ENCODE measurements at regions not wholly inside any gene's neighbourhood (a gene's known extent, or its start where the extent isn't known, plus 50 kb on each side); places are given as distances from the start of the nearest gene placed in this dataset.

DNA sequence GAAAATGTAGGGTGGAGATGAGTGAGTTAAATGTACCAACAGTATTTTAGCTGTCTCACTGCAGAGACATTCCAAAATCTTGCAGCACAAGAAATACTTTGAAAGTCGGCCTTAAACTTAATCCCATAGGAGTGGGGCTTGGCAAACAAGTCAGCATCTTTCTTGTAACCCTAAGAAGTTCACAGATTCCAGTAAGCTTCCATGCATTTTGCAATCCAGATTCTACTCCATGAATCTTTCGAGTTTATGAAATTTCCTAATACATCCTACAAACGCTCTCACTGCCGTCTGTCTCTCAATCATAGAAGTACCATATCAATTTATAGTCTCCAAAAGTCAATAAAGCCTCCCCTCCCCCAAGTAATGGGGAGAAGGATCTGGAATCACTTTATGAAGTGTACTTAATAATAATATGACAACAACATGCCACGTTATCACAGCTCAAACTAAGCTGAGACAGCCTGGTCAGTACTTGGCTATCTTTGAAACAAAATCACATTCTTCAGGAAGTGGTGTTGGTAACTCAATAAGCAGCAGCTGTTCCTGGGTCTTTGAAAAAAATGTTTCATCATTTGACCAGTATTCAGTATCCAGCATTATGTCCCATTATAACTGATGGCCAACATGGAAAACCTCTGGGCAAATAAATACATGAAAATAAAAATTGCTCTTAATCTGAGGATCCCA lies 317.4 kb upstream of the RUNX1 start:
- no peak overlapping the region for H3K4me3 ChIP-seq (replicated peaks; ENCODE audit: low read depth, low read length)
- no peak for DNase-seq (ENCODE audit: extremely low read depth, low read depth)
- TF ChIP-seq, protein P1, sequence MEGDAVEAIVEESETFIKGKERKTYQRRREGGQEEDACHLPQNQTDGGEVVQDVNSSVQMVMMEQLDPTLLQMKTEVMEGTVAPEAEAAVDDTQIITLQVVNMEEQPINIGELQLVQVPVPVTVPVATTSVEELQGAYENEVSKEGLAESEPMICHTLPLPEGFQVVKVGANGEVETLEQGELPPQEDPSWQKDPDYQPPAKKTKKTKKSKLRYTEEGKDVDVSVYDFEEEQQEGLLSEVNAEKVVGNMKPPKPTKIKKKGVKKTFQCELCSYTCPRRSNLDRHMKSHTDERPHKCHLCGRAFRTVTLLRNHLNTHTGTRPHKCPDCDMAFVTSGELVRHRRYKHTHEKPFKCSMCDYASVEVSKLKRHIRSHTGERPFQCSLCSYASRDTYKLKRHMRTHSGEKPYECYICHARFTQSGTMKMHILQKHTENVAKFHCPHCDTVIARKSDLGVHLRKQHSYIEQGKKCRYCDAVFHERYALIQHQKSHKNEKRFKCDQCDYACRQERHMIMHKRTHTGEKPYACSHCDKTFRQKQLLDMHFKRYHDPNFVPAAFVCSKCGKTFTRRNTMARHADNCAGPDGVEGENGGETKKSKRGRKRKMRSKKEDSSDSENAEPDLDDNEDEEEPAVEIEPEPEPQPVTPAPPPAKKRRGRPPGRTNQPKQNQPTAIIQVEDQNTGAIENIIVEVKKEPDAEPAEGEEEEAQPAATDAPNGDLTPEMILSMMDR (IDR thresholded peaks at IDR 0.05; ENCODE audit: low read depth, low read length, missing control alignments), result no peak

DNA sequence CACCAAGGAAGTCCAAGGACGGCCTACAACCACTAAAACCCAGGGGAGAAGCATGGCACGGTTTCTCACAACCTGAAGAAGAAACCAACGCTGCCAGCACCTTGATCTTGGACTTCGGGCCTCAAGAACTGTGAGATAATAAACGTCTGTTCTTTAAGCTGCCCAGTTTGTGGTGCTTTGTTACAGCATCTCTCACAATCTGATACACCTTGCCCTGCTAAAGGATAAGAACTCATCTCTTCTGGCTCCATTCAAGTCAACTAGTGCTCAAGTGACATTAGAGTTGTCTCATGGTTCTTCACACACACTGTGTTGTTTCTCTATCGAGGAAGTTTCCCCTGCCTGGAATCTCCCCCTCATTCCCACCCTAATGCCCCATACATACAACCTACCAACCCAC lies 314.4 kb upstream of the RUNX1 start:
- TF ChIP-seq, protein P1 (IDR thresholded peaks at IDR 0.05; ENCODE audit: low read depth, low read length, missing control alignments), result no peak
- no peak for DNase-seq (ENCODE audit: extremely low read depth, low read depth)

DNA sequence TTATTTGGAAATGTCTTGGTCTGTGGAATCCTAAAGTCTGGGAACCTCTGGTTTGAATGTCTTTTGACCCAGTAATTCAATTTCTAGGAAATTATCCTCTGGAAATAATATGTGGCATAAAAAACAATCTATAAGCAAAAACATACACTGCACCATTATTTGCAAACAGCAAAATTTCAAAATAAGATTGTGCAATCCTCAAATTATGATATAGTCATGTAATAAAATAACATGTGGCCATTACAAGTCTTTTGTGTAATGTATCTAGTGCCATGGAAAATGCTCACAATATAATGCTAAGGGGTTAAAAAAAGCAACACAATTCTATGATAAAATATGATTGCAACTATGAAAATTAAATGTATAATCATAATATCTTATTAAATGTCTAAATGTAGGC lies 312.9 kb upstream of the RUNX1 start:
- TF ChIP-seq, protein P1 (IDR thresholded peaks at IDR 0.05; ENCODE audit: low read depth, low read length, missing control alignments), result no peak
- DNase-seq (ENCODE audit: extremely low read depth, low read depth), result no peak
- no peak overlapping the region for H3K4me3 ChIP-seq (replicated peaks; ENCODE audit: low read depth, low read length)

More for the DNA sequence above, 314.4 kb upstream of the RUNX1 start:
- H3K4me3 ChIP-seq (replicated peaks; ENCODE audit: low read depth, low read length), result no peak overlapping the region

DNA sequence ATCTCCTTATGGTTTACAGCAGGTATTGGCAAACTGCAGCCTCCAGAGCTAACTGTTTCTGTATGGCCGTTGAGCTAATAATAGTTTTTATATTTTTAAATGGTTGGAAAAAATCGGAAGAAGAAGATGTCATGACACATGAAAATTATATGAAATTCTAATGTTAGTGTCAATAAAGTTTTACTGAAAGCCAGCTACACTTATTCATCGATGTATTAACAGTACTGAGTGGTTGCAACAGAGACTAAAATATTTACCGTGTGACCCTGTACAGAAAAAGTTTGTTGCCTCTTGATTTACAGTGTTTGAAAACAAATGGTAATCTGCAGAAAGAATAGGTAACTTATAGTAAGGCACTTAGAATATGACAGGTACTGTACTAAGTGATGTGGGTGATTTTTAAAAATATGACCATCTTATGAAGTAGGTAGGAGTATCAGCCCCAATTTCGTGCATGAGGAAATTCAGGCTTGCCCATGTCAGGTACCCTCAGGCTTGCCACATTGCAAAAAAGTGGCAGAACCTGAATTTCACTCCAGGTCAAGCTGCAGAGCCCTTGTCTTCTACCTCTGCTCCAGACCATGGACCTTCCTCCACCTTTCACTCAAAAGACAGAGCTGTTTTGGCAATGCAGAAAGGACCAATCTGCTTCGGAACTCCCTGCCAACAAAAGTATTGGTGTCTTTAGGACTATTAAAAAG lies 311.9 kb upstream of the RUNX1 start:
- TF ChIP-seq, protein P1 (IDR thresholded peaks at IDR 0.05; ENCODE audit: low read depth, low read length, missing control alignments), result no peak
- no peak overlapping the region for H3K4me3 ChIP-seq (replicated peaks; ENCODE audit: low read depth, low read length)
- no peak for DNase-seq (ENCODE audit: extremely low read depth, low read depth)

DNA sequence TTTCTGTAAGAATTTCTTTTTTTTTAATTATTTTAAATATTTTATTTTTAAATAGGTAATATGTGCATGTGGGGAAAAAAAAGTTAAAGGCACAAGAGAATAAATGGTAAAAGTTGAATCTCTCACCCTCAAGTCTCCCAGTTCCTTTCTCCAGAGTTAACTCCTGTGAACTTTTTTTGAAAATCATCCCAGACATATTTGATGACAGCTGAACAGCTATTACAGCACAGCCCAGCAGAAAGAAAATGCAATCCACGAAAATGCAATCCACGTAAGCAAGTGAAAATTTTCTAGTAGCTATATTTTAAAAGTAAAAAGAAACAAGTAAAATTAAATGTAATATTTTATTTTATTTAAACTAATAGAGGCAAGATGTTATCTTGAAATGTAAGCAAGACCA lies 310.0 kb upstream of the RUNX1 start:
- TF ChIP-seq, protein P1 (IDR thresholded peaks at IDR 0.05; ENCODE audit: low read depth, low read length, missing control alignments), result no peak
- no peak for DNase-seq (ENCODE audit: extremely low read depth, low read depth)

DNA sequence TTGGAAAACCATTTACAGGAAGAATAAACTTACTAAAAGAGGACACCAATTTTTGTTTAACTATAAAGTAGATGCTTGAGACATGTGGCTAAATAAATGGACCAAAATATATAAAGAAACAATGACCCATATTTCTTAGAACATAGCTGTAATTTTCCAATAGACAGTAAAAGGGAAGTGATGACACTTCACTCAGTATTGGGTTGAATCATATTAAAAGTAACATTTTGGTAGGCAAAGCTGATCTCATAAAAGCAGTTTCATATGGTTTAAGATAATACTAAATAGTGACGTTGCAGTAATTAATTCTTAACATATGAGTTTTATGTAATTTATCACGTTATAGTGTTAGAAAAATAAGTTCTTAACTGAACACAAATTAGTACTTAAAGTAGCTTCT lies 308.9 kb upstream of the RUNX1 start:
- no peak for DNase-seq (ENCODE audit: extremely low read depth, low read depth)
- TF ChIP-seq, protein P1 (IDR thresholded peaks at IDR 0.05; ENCODE audit: low read depth, low read length, missing control alignments), result no peak
- H3K4me3 ChIP-seq (replicated peaks; ENCODE audit: low read depth, low read length), result no peak overlapping the region

More for the DNA sequence above, 310.0 kb upstream of the RUNX1 start:
- H3K4me3 ChIP-seq (replicated peaks; ENCODE audit: low read depth, low read length), result no peak overlapping the region

All from HFF-Myc (cell line).